ENCODE measurements at regions not wholly inside any gene's neighbourhood (a gene's known extent, or its start where the extent isn't known, plus 50 kb on each side); places are given as distances from the start of the nearest gene placed in this dataset.

DNA sequence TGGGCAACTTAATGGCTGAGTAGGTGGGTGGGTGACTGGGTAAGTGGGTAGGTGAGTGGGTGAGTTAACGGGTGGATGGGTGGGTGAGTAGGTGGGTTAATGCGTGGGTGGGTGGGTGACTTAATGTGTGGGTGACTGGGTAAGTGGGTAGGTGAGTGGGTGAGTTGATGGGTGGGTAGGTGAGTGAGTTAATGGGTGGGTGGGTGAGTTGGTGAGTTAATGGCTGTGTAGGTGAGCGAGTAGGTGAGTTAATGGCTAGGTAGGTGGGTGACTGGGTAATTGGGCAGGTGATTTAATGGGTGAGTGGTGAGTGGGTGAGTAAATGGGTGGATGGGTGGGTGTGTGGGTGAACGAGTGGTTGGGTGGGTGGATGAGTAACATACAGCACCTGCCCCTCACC lies 243.0 kb upstream of the MGMT start:
- CTCF ChIA-PET = no interaction called here

GRCh38 chr10:129231821-129232220 lies 235.2 kb upstream of the MGMT start:
- ChIA-PET CTCF (no interaction called here), POLR2A (no interaction called here)

More for the DNA sequence above, 243.0 kb upstream of the MGMT start:
- POLR2A ChIA-PET = no interaction called here

GRCh38 chr10:129233351-129234148 lies 233.5 kb upstream of the MGMT start:
- POLR2A ChIA-PET = no interaction called here
- CTCF ChIA-PET = no interaction called here

GRCh38 chr10:129236274-129236691 lies 230.8 kb upstream of the MGMT start:
- ChIA-PET CTCF (no interaction called here), POLR2A (no interaction called here)

DNA sequence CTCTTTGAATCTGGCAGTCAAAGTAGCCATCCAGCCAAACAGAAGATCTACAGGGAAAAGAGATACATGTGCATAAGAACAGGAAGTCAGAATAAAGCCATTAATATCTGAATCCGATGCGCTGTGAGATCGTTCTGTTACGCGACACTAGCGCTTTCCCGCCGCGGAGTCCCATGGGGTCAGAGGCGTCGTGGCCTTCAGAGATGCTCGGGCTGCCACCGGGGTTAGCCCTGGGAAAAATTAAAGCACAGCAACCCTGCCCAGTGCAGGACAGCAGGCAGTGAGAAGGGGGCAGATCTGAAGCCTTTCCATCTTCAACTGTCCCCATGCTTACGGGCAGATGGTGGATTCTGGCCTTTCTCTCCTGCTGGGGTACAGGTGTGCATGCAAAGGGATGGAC lies 225.6 kb upstream of the MGMT start:
- POLR2A ChIA-PET = no interaction called here
- CTCF ChIA-PET = no interaction called here

GRCh38 chr10:129244298-129244697 lies 222.7 kb upstream of the MGMT start:
- ChIA-PET POLR2A (no interaction called here), CTCF (no interaction called here)

DNA sequence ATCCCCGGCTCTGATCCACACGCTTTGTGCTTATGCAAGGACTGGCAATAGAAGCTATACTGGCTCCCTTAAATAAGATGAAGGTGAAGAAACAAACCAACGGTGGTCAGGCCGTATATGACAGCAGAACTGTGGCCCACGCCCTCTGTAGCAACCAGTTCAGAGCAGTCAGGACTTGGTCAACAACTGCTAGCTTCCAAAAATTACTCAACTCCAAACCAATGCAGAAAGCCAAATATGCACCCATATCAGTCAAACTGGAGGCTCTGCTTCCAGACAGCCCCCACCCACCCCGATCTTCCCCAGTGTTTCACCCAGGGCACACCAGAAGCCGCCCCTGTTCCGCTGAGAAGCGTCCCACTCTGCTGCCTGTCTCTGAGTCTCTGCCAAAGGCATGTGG lies 222.3 kb upstream of the MGMT start:
- CTCF ChIA-PET = no interaction called here
- POLR2A ChIA-PET = no interaction called here

GRCh38 chr10:129253161-129253864 lies 213.7 kb upstream of the MGMT start:
- ChIA-PET CTCF (no interaction called here), POLR2A (no interaction called here)

- POLR2A ChIA-PET = no interaction called here
- CTCF ChIA-PET = no interaction called here
These were observed 213.2 kb upstream of the MGMT start for GRCh38 chr10:129253865-129254179.

GRCh38 chr10:129258283-129258923 lies 208.6 kb upstream of the MGMT start:
- ChIA-PET CTCF (interaction anchor here (0.9 kb wide), 1 partner anchor 7 kb away, joined by 3 read pairs; no protein-coding TSS in a partner anchor), POLR2A (no interaction called here)

DNA sequence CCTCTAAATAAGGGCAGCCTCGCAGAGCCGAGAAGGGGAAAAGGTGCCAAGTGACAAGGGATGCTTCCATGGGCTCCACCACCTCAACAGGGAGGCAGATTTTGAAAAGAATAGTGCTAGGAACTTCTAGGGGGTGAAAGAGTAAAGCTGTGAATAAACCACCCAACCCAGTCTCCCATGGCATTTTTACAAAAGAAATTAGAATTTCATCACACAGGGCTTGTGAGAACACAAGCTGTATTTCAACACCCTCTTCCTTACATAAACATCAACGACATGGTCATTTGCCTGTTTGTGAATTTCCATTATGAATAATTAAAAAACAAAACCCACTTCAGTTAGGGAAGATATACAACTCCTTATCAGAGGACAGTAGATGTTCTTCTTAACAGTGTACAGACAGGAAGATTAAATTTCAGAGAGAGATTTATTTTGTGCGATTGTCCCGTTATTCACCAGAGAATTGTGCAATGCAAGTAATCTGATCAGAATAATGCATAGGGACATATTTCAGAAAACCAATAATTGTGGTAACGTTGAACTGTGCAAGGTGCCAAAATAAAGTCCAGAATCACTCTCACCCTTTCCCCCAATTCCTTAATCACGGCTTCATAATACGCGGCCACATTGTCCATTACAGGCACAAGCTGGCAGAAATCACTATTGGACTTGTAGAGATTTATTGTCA lies 207.8 kb upstream of the MGMT start:
- CTCF ChIA-PET = interaction anchor here (0.9 kb wide), 1 partner anchor 8 kb away, joined by 3 read pairs; no protein-coding TSS in a partner anchor

GRCh38 chr10:129272176-129272575 lies 194.9 kb upstream of the MGMT start:
- ChIA-PET CTCF (no interaction called here), POLR2A (no interaction called here)

More for the DNA sequence above, 207.8 kb upstream of the MGMT start:
- POLR2A ChIA-PET = no interaction called here

GRCh38 chr10:129272866-129273650 lies 194.0 kb upstream of the MGMT start:
- POLR2A ChIA-PET = no interaction called here

DNA sequence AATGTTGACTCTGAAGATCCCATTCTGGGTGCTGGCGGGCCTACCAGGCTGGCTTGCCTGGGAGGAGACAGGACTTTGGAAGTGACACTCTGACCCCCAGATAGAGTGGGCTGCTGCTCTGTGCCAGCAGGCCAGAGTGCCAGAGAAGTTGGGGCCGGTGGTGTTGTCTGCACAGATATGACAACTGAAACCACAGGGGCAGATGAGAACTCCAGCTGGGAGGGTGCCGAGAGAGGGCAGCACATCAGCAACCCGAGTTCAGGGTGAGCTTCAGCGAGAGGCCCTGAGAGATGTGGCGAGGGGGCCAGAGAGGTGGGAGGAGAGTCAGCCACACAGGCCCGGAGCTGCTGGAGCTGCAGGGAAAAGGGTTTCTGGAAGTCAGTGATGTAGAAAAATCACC lies 193.2 kb upstream of the MGMT start:
- ChIA-PET CTCF (no interaction called here), POLR2A (no interaction called here)

More at GRCh38 chr10:129272866-129273650, 194.0 kb upstream of the MGMT start:
- CTCF ChIA-PET = no interaction called here

DNA sequence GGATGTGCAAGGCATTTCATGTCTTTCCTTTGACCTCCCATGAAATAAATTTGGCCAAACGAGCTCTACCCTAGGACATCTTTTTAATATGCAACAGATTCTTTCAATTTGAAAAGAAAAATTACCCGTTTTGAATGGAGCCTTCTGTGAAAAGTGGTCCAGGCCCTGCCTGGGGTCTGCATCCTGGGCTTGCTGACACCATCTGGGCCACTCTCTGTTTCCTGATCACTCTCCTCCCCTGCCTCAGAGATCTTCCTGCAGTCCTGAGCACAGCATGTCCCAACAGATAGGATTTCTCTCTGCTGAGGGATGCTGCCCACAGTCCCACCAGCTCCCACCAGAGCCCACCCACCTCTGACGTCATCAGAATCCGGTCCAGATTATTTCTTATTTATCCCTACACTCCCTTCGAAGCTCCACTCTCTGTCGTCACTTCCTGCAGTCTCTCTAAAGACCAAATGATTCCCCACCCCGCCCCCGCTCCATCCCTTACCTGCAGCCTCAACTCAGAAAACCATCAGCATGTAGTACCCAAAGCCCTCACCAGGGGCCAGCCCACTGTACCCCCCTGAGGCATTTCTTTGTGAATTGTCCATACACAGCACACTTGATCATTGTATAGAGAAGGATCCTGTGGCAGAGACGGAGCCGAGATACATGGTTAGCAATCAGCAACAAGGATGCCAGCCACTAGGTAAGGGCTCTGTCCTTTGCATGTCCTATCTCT lies 192.1 kb upstream of the MGMT start:
- POLR2A ChIA-PET = no interaction called here
- CTCF ChIA-PET = no interaction called here

DNA sequence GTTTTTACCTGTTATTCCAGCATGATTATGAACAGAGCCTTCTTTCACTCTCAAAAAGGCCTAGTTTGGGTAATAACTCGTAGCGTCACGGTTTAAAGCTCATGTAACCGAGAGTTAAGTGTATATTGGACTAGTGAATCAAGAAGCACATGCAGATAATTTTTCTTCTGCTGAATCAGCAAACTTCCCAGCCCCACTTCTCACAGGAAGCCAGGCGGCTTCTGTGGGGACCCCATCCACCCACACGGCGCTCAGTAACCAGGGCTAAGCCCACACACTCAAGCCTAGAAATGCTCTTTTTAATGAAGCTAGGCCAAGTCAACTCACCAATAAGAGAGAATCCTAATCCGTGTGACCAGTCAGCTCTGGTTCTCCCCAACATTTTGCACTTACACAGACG lies 191.2 kb upstream of the MGMT start:
- CTCF ChIA-PET = no interaction called here
- POLR2A ChIA-PET = no interaction called here

- POLR2A ChIA-PET = no interaction called here
- CTCF ChIA-PET = no interaction called here
These were observed 190.0 kb upstream of the MGMT start for GRCh38 chr10:129277084-129277483.

DNA sequence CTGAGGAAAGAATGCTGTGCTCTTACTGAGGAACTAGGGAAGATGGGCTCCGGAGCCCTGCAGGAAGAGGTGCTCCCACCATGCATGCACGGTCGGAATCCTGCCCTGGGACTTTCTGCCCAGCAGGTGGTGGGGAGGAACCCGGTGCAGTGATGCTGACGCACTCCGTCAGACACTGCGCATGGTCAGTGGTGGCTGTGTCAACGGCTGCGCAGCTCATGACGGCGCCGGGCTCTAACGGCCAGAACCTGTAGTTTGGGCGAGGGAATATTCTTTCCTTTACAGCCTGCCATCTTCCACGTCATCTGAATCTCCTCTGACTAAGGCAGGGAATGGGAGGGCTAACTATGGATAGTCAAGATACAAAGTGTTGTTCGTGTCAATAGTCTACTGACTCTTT lies 189.2 kb upstream of the MGMT start:
- POLR2A ChIA-PET = no interaction called here

GRCh38 chr10:129278686-129279085 lies 188.4 kb upstream of the MGMT start:
- ChIA-PET POLR2A (no interaction called here), CTCF (no interaction called here)

More for the DNA sequence above, 189.2 kb upstream of the MGMT start:
- CTCF ChIA-PET = no interaction called here

Data from activated CD8-positive, alpha-beta memory T cell treated with anti-CD3 and anti-CD28 coated beads for 36 hours (primary cell).